ENCODE measurements at regions not wholly inside any gene's neighbourhood (a gene's known extent, or its start where the extent isn't known, plus 50 kb on each side); places are given as distances from the start of the nearest gene placed in this dataset.
"Not testable (repeated sequence)": the region's sequence is repeated elsewhere in the genome, so short reads cannot be mapped to it uniquely, and the experiment has no call there.

DNA sequence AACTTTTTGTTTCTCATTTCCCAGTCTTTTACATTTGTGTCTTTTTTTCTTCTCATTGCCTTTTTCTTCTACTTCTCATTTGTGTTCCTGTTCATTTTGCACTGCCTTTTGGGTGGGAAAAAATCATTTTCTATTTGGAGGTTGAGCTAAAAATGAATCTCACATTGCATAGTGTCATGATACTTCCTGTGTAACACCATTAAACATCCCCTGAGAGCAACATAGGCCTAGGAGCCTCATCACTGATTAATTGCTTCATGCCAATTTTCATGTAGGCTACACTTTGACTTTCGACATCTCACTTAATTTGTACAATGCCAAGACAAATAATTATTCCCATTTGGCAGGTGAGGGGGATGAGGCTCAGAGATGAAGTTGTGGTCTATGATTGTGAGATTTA, 279.2 kb downstream of the EDEM1 start:
- no peak for DNase-seq

DNA sequence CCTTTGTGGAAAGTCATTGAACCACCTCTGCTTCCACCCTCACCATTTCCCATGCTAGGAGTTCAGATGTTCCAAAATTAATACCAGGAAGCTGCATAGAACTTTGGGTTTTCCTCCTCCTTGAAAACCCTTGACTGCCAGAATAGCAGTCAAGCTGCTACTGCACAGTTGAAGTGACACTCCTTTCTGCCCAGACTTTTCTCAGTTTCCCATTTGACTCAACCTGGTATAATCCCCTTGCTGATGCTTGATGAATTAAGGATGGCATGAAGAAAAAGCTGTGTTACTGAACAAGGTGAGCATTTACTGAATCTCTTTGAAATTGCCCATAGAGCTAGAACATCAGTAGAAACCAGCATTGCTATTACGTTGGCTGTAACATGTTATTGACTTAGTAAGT, 286.0 kb downstream of the EDEM1 start:
- DNase-seq, result no peak

DNA sequence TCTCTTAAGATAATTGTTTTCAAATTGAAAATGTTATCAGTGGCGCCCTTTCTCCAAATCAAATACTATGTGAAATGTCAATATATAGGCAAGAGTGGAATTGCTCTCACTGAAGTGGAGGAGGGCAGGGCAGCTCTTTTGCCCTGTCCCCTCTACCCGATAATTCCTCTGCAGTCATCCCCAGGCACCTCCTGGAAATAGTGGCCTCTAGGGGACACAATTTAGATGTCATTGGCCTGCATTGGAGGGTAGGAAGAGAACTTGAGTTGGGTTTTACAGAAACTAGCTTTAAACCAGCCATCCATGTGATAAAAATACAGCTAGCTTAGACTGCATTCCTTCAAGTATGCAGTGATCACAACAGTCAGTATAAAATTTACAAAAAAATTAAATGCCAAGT, 288.9 kb downstream of the EDEM1 start:
- no peak for DNase-seq

DNA sequence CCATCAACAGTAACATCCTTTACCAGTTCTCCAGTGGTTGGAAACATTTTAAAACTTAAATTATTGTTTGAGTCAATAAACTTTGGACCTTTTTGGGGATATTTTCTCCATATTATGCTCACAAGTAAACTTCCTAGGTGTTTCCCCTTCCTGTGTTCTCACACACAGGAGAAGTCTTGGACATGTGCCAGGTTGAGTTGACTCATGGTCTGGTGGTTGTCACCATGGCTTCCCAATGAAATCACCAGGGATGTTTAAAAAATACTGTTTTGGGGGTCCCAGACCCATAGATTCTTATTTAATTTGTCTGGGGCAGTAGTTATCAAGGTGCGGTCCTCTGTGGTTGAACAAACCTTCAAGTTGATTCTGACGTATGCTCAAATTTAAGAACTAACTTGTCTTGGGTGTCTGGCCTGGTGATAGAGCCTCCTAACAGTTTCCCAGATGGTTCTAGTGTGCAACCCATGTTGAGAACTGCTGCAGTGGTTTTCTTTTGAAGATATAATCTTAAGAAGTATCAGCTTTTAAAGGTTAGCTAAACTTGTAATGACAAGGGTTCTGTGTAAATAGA, 291.8 kb downstream of the EDEM1 start:
- no peak for DNase-seq

DNA sequence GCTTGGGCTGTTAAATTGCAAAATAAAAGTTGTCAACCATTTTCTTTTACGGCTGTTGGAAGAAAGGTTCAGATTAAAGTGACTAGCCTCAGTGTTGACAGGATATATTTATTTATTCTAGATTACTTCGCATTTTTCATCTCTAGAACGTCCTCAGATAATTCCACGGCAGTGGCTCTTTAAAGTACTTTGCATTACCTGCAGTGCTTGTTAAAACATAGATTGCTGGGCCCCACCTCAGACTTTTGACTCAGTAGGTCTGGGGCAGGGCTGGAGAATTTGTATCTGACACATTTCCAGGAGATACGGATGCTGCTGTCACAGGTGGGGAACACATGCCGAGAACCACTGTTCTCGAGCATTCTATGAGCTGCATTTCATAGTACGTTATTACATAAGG, 292.7 kb downstream of the EDEM1 start:
- no peak for DNase-seq

DNA sequence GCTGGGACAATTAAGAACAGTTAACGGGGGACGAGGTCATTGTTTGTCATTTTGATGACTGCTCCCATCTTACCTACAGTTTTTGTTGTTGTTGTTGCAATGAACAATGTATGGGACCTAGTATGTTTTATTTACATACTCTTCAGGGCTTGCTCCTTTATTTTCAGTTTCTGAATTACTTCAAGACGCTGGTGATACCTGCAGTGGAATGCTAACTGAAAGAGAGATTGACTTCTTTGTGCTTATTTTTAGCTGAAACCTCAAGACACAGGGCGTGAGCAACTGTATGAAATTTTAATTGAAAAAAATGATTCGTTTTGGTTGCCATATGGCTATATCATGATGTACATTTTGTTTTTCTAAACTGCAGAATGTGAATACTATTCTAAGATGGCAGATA, 297.9 kb downstream of the EDEM1 start:
- no peak for DNase-seq

DNA sequence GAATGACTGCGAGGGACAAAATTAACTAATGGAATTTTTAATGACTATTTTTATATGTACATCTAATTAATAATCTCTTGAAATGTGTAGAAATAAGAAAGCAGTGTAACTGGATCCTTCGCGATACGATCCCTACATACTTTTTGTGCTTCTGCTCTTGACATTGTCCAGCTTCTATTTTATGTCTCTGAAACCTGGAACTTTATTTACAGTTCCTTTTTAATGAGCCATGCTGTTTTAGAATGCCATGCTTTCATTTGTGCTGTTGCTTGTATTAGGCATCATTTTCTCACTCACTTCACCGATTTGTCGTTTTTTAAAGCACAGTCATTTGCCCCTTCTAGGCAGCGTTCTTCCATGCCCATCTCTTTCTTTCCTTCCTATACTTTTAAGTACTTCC, 301.3 kb downstream of the EDEM1 start:
- no peak for DNase-seq

DNA sequence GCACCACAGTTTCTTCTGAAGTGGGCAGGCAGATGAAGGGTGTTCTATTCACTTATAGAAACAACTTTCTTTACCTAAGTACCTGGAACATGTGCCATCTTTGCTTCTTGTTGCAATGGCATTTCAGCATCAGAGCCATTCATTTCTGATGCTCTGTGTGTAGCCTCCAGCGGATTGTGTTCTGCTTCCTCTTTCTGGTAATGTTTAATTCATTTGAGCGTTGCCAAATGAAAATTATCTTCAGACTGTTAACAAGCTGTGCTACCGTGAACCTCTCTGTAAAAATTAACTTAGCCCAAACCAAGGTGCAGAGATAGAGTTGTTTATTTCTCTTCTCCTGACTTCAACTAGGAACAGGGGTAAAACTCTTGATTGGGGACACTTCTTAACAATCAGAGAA, 302.0 kb downstream of the EDEM1 start:
- no peak for DNase-seq

DNA sequence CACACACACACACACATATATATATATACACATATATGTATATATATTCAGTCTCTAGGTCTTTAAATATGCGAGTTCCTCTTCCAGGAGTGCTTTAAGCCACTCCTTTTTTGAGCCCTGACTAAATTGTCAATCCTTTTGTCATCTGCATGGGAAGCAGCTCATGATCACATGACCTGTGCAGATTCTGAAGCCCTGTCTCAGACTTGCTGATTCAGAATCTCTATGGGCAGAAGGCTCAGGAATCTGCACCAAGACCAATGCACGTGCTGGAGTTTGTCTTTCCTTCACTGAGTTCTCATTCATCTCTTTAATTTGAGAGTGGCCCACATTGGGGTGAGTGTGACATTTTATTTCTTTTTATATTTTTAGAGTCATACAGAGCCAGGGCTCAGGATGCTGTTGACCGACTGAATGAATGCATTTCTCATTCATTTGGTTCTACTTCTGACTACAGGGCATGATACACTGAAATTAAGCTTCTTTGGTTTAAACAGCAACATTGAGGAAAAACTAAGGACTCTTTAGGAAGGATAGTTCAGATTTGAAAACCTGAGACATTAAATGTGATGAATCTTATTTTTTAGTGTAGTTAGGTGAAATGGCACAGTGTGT, 307.5 kb downstream of the EDEM1 start:
- DNase-seq, result no peak

DNA sequence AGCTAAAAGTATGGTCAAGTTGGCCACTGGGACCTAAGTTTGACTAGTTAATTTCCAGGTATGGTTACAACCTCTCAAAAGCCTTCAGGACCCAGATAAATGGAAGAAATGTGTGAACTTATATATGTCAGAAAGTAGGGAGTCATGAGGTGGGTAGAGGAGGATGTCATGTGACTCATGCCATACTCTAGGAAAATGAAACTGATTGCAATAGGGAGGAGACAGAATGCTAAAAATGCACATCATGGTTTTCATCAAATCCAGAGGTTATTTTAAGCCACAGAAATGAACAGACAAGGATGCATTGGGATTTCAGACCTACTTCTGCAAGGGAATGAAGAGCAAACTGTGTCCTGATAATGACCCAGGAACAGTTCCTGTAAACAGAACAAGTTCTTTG, 310.0 kb downstream of the EDEM1 start:
- no peak for DNase-seq

DNA sequence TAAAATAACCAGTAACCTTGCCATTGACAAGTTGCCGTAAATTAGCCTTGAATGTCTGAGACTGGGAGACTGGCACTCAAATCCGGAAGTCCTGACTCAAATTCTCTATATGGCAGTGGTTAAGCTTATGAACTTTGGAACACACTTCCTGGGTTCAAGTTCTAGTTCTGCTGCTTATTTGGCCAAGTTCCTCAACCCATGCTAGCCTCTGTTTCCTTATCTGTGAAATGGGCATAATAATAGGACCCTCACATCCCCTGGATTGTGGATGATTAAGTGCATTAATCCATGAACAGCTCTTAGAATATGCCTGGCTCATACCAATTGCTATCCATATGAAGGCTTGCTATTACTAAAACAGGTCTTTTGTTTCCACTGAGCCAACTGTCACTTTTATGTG, 311.5 kb downstream of the EDEM1 start:
- no peak for DNase-seq

DNA sequence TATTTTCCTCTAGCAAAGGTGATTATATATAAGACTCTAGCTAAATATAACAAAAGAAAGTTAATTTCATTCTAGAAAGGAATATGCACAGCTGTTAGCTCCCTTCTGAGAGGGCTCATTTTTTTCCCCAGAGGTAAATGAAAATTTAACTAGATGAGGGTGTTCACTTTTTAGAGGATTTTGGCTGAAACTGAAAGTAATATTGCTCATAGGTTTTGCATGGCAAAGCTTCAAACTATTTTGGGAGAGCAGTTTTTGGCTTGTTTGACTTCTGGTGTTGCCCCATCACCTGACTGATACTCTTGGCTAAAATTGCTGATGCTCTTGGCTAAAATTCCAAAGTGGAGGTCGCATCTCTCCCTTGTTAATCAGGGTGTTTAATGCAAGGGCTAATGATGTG, 311.9 kb downstream of the EDEM1 start:
- no peak for DNase-seq

DNA sequence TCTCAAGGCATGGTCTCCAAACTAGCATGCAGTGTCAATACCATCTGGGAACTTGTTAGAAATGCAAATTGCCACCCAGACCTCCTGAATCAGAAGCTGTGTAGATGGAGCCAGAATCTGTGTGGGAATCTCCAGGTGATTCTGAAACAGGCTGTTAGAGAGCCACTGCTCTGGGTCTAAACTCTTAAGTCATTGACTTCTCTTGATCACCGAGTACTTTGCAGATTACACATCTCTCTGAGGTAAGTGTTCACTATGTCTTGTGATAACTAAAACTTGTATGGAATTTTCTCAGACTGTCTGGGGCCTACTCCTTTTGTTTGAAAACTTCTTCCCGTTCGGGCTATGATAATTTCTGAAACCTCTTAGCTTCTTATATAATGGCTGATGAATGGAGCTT, 315.6 kb downstream of the EDEM1 start:
- DNase-seq, result no peak

DNA sequence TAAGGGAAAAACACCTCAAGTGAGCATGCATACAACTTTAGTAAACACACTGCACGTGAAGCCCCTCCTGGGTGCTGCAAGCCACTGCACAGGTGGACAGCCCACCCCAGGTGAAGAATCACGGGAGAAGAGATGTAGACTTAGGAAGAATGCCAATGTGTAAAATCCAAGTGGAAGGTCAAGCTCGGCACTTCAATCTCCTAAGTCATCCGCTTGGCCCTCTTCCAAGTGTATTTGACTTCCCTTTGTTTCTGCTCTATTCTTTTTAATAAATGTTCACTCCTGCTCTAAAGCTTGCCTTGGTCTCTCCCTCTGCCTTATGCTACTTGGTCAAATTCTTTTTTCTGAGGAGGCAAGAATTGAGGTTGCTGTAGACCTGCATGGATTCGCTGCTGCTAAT, 316.6 kb downstream of the EDEM1 start:
- no peak for DNase-seq

DNA sequence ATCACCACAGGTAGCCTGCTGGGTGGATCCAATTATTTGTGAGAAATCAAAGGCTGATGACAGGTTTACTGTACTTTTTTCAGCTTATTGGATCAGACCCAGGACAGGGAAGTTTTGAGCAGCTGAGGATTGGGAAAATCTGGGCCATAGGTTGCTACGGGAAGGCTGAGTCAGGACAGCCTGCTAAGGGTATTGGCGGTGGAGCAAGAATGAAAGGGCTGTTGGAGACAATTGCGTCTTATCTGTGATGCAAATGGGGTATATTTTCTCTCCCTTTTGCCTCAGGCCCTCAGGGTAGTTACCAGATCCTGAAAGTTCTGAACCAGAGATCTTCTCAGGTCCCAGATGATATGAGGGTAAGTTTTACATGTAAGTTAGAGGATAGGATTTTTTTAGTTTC, 317.7 kb downstream of the EDEM1 start:
- DNase-seq, result no peak

DNA sequence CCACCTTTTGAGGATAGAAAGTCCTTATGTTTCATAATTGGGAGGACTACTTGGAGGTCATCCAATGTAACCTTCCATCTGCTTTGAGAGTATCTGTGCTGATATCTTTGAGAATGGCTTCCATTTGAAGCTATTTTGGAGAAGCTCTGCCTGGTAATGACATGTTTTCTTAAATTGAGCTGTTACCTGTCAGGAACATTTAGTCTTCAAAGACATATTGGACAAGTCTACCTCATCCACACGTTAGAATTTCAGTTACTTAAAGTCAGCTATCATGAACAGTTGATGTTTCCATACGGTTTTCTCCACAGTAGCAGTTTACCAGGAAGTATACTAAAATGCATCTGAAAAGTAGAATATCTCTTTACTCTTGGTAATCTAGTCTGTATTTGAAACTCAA, 318.5 kb downstream of the EDEM1 start:
- DNase-seq, result no peak

DNA sequence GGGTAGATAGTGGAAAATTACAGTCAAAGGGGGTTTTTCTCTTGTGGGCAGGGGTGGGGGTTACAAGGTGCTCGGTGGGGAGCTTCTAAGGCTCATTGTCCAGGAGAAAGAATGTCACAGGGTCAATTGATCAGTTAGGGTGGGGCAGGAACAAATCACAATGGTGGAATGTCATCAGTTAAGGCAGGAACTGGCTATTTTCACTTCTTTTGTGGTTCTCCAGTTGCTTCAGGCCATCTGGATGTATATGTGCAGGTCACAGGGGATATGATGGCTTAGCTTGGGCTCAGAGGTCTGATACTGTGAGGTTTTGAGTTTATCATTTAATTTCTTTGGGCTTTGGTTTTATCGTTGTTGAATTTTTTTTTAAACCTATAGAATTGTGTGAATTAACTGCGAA, 321.4 kb downstream of the EDEM1 start:
- not testable (repeated sequence) for DNase-seq

DNA sequence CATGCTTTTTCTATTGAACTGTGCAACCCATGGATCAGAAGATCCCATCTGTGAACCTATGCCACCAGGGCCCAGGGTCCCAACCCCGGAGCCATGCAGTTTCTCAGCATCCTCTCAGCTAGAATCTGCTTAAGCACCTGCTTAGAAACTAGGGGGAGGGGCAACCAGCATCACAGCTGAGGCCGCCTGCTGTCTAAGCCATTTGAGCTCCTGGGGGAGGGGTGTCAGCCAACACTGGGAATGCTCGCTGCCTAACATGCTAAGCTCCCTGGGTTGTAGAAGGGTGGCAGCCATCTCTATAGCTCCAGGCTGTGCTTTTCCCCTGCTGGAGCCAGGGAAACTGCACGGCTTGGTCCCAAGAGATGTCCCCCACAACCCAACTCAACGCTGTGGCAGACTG, 322.8 kb downstream of the EDEM1 start:
- DNase-seq, result no peak

DNA sequence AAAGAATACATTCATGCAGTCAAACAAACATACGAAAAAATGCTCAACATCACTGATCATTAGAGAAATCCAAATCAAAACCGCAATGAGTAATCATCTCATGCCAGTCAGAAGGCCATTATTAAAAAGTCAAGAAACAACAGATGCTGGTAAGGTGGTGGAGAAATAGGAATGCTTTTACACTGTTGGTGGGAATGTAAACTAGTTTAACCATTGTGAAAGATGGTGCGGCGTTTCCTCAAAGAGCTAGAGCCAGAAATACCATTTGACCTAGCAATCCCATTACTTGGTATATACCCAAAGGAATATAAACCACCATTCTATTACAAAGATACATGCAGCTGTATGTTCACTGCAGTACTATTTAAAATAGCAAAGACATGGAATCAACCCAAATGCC, 330.4 kb downstream of the EDEM1 start:
- no peak for DNase-seq

DNA sequence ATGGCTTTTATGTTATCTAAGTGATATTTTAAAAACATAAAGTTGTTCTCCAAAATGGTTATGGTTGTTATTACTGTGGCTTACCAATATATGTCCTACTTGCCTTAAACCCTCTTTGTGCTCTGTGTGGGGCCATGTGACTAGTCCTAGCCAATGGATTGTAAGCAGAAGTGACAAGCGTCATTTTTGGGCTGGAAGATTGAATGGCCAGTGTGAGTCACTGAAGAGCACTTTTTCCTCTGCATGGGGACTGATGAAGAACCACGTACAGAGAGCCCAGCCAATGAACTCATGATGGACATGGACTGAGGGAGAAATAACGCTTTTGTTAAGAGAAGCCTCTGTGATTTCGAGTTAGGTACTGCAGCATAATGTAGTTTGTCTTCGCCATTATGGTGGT, 332.7 kb downstream of the EDEM1 start:
- no peak for DNase-seq

DNA sequence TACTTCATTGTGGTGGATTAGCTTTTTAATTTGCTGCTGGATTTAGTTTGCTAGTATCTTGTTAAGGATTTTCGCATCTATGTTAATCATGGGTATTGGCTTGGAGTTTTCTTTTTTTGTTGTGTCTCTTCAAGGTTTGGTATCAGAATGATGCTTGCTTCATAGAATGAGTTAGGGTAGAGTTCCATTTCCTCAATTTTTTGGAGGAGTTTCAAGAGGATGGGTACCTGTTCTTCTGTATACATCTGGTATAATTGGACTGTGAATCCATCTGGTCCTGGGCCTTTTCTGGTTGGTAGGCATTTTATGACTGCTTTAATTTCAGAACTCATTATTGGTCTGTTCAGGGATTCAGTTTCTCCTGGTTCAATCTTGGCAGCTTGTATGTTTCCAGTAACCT, 335.6 kb downstream of the EDEM1 start:
- DNase-seq, result no peak

DNA sequence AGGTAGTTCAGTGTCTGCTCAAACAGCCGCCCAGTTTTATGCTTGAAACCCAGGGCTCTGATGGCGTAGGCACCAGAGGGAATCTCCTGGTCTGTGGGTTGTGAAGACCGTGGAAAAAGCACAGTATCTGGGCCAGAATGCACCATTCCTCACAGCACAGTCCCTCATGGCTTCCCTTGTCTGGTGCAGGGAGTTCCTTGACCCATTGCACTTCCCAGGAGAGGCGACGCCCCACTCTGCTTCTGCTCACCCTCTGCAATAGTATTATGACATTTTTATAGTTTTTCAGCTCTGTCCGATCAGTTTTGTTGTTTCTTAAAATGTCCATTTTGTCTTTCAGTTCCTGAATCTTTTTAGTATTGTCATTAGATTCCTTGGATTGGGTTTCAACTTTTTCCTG, 343.5 kb downstream of the EDEM1 start:
- no peak for DNase-seq

DNA sequence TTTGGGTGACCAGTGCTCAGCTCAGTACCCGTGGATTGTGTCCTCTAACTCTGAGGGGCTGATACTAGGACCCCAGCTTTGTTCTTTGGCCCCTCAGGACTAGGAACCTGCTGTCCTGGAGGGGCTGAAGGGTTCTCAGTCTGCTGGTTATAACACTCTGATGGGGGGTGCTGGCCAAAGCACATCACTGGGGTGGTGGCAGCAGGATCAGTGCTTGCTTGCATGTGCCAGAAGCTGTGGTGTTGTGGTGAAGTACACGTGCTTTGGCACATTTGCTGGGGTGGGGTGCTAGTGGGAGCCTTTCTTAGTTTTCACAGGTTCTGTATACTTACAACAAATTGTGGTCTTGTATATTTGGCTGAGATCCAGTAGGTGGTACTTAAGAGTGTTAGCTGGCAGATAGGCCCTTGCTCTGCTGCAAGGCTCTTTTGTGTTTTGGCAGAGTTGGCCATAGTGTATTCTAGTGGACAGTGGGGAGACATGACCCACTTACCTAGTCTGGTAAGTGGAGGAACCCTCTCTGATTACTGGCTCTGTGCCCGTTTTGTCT, 344.3 kb downstream of the EDEM1 start:
- no peak for DNase-seq

DNA sequence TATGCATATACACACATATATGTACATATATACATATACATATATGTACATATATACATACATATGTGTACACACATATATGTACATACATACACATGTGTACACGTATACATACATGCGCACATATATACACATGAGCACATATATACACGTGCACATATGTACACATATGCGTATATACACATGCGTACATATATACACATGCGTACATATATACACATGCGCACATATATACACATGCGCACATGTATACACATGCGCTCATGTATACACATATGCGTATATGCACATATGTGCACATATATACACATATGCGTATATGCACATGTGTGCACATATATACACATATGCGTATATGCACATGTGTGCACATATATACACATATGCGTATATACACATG, 353.0 kb downstream of the EDEM1 start:
- no peak for DNase-seq
